ENCODE measurements at regions not wholly inside any gene's neighbourhood (a gene's known extent, or its start where the extent isn't known, plus 50 kb on each side); places are given as distances from the start of the nearest gene placed in this dataset.
"Not testable (repeated sequence)": the region's sequence is repeated elsewhere in the genome, so short reads cannot be mapped to it uniquely, and the experiment has no call there.

- TF ChIP-seq, protein P1, sequence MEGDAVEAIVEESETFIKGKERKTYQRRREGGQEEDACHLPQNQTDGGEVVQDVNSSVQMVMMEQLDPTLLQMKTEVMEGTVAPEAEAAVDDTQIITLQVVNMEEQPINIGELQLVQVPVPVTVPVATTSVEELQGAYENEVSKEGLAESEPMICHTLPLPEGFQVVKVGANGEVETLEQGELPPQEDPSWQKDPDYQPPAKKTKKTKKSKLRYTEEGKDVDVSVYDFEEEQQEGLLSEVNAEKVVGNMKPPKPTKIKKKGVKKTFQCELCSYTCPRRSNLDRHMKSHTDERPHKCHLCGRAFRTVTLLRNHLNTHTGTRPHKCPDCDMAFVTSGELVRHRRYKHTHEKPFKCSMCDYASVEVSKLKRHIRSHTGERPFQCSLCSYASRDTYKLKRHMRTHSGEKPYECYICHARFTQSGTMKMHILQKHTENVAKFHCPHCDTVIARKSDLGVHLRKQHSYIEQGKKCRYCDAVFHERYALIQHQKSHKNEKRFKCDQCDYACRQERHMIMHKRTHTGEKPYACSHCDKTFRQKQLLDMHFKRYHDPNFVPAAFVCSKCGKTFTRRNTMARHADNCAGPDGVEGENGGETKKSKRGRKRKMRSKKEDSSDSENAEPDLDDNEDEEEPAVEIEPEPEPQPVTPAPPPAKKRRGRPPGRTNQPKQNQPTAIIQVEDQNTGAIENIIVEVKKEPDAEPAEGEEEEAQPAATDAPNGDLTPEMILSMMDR (IDR thresholded peaks at IDR 0.05), result not testable (repeated sequence)
- TF ChIP-seq POLR2A (IDR thresholded peaks at IDR 0.05), result not testable (repeated sequence)
These were observed 447.2 kb downstream of the EPHA3 start for GRCh38 chr3:89554587-89554986.
